ENCODE measurements at regions not wholly inside any gene's neighbourhood (a gene's known extent, or its start where the extent isn't known, plus 50 kb on each side); places are given as distances from the start of the nearest gene placed in this dataset.

DNA sequence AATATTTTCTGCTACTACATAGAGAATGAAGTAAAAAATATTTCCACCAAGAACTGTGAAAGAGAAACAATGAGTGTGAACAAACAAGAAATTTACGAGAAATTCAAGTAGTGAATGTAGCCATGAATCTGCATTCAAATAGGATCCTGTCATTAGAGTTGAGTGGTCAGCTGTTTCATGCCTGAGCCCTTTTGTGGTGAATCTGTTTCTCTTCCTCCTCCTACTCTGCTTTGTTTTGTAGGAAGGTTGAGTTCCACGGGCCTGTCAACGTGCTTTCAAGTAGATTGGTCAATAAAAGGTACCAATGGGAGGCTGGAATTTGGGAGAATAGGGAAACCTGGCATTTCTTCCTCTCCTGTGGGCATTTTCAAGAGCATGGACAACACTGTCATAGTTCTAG lies 1749.6 kb upstream of the FLRT2 start:
- TF ChIP-seq, protein P1, sequence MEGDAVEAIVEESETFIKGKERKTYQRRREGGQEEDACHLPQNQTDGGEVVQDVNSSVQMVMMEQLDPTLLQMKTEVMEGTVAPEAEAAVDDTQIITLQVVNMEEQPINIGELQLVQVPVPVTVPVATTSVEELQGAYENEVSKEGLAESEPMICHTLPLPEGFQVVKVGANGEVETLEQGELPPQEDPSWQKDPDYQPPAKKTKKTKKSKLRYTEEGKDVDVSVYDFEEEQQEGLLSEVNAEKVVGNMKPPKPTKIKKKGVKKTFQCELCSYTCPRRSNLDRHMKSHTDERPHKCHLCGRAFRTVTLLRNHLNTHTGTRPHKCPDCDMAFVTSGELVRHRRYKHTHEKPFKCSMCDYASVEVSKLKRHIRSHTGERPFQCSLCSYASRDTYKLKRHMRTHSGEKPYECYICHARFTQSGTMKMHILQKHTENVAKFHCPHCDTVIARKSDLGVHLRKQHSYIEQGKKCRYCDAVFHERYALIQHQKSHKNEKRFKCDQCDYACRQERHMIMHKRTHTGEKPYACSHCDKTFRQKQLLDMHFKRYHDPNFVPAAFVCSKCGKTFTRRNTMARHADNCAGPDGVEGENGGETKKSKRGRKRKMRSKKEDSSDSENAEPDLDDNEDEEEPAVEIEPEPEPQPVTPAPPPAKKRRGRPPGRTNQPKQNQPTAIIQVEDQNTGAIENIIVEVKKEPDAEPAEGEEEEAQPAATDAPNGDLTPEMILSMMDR (IDR thresholded peaks at IDR 0.05), result no peak
- TF ChIP-seq POLR2A (IDR thresholded peaks at IDR 0.05), result no peak
